HG02938 (cell line): ENCODE measurements at regions not wholly inside any gene's neighbourhood (a gene's known extent, or its start where the extent isn't known, plus 50 kb on each side); places are given as distances from the start of the nearest gene placed in this dataset.
"Not testable (repeated sequence)": the region's sequence is repeated elsewhere in the genome, so short reads cannot be mapped to it uniquely, and the experiment has no call there.

Experiments
- ATAC-seq: cut with Tn5 transposase; IDR thresholded peaks from one replicate; pipeline ENCODE4 v1.9.1; 2021; ENCODE audit warnings: mild to moderate bottlenecking, moderate library complexity; ENCODE audit not compliant: unreplicated experiment

DNA sequence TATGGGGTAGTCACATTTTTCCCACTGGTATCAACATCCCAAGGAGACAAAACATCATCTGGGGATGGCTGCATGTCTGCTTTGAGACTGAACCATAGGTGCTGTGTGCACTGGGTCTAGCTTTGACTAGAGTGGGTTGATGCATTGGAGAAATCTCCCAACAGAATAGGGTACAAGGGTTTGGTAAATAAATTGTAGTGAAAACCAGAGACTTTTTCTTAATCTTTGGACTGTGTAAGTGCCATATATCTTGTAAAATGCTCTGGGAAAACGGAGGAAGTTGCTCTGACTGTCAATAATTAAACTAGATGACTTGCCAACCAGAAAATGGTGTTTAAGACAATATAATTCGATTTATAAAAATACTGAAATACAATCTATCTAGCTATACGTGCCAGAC is 1064.0 kb upstream of the SLIT2 start:
- ATAC-seq = no peak

DNA sequence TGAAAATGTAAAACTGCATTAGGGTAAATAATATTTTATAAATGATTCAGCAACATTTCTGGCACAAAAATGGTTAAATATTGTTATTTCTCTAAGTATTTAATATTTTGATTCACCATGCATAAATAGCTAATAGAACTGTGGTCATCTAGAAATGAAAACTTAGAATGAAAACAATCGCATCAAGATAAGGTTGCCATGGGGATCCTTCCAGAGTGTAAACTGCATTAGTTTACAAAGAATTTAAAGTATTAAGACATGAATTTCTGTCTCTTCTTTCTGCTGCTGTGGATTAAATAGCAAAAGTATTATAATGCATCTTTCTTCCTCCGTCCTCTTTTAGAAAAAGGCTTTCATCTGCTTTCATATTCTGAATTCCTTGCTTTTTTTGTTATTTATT is 1064.6 kb upstream of the SLIT2 start:
- no peak for ATAC-seq

DNA sequence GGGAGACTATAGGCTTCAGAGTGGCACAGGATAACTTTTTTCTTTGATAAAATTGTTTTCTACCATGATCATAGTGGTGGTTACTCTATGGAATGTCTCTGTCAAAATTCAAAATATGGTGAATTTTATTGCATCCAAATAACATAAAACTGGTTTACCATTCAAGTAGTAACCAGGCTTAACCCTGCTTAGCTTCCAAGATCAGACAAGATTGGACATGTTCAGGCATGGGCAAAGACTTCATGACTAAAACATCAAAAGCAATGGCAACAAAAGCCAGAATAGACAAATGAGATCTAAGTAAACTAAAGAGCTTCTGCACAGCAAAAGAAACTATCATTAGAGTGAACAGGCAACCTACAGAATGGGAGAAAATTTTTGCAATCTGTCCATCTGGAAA is 1070.1 kb upstream of the SLIT2 start:
- ATAC-seq = not testable (repeated sequence)

DNA sequence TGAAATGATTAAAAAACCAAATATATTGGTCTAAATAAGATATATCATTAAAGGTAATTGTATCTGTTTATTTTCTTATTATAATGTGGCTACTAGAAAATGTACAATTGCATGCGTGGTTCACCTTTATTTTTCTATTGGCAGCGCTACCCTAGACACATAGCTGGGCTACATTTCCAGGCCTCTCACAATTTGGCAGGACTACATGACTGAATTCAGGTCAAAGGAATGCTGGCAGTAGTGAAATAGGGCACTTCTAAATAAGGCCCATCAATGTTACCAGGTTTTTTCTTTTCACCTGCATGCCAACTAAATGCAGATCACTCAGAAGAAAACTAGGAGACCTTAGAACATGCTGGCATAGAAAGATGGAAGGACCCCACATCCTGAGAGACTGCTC is 1072.9 kb upstream of the SLIT2 start:
- no peak for ATAC-seq

DNA sequence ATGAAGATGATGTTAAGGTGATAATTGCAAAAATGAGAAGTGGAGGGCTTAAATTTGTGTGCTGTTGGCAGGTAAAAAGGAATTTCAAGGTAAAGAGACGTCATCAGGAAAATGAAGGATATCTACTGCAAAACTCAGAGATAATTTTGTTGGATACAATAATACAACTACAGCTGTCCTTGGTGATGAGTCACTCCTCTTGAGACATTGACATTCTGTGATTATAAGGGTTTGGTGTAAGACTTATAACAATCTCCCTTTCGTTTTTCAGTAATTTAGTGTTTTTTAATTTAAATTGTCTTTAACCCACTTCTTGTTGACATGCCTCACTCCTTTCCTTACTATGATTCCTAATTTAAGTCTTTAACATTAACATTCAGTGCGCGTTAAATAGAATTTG is 1074.1 kb upstream of the SLIT2 start:
- no peak for ATAC-seq

DNA sequence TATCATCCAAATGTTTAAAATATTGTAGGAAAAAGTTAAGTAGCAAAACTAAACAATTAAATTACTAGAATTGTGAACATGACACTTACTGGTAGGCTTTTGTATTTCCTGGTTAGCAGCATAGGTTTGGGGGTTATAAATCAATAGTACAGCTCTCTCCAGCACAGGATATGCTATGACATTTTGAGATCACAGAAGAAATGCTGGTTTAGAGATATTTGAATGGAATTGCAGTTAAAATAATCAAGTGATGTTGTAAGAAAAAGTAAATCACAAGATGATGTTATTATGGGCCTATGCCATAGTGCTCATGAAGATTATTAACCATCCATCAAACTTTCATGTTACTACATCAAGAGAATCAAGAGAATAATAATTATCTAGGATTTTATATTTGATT is 1079.9 kb upstream of the SLIT2 start:
- no peak for ATAC-seq

DNA sequence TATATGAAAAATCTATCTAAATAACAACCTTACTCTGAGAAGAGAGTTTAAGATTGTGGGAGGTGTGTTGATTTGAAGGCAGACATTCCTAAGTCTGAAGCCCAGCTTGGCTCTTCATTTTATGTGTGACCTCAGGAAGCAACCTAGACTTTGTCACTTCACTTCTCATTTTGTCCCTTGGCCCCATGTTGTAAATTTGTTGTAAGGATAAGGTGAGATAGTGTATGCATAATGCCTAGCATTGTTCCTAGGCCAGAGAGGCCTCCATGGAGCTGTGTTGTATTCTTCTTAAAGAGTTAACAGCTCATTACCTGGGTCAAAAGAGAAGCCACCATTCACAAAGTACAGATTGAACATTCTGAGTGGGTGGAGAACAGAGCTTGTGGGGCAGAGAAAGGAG is 1084.4 kb upstream of the SLIT2 start:
- ATAC-seq = no peak

DNA sequence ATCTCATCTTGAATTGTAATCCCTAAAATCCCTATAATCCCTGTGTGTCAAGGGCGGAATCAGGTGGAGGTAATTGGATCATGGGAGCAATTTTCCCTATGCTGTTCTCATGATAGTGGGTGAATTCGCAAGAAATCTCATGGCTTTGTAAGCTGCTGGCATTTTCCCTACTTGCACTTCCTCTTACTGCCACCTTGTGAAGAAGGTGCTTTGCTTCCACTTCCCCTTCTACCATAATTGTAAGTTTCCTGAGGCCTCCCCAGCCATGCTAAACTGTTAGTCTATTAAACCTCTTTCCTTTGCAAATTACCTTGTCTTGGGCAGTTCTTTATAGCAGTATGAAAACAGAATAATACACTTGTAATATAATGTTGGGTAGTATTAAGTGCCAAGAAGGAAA is 1087.4 kb upstream of the SLIT2 start:
- ATAC-seq = no peak

DNA sequence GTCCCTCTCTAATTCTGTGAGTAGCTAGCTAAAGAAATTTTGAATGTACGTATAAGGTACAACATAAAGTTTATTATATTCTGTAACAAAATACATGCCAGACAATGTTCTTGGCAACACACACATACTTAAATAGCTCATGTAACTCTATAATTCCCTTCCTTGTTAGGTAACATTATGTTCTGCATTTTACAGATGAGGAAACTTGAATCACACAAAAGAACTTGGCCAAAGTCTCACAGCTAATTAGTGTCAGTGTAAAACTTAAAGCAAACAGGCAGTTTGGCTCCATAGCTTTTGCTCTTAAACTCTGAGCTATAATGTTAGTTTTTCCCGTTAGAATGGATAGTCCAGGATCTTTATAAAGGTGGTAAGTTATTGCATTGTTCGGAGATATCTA is 1091.8 kb upstream of the SLIT2 start:
- no peak for ATAC-seq

DNA sequence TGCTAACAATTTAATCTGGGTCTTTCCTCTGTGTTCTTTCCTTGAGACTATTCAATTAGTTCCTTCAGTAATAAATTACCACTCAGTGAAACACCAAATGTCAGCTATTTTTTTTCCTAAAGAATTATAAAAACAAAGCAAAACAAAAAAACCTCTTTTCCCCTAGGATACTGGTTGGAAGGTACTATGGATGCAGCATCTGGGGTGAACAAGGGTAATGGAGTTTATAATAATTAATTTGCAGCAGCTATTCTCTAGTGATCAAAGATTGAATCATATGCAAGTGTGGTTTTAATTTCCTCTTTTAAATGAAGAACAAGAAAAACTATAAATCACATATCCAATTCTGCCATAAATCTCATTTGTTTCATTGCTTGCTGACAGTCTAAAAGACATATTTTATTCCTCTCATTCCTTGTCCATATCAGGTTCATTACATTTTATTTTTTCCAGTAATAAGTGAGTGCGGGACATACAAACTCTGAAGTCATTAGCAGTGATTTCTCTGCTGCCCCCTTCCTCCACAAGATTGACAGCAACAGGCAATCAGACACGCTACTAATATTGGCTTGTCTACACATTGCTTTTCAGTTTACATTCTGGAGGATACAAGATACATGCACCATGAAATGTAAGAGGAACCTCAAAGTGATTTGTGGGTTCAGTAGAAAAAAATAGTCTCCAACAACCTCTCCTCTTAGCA is 1093.4 kb upstream of the SLIT2 start:
- ATAC-seq = no peak

DNA sequence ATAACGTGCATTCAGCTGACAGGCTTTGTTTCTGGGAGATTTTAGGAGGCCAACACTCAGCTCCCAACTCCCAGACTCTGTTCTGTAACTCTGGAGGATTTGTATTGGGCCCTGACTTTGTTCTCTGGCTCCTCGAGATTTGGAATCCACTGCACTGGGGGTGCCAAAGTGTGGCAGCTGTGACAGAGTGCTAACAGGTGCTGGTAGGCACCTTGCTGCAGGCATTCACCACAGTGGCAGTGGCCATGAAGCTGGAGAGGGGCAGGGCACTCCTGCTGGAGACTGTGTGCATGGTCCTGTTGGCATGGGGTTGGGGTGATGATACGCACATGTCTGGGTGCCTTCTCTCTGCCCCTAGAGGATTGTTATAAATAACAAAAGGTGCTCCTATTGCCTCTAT is 1094.9 kb upstream of the SLIT2 start:
- ATAC-seq = no peak

DNA sequence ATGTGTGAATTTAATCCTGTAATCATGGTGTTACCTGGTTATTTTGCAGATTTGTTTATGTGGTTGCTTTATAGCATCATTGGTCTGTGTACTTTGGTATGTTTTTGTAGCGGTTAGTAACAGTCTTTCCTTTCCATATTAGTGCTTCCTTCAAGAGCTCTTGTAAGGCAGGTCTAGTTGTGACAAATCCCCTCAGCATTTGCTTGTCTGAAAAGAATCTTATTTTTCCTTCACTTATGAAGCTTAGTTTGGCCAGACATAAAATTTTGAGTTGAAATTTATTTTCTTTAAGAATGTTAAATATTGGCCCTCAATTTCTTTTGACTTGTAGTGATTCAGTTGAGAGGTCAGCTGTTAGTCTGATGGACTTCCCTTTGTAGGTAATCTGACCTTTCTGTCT is 1096.1 kb upstream of the SLIT2 start:
- ATAC-seq = no peak

DNA sequence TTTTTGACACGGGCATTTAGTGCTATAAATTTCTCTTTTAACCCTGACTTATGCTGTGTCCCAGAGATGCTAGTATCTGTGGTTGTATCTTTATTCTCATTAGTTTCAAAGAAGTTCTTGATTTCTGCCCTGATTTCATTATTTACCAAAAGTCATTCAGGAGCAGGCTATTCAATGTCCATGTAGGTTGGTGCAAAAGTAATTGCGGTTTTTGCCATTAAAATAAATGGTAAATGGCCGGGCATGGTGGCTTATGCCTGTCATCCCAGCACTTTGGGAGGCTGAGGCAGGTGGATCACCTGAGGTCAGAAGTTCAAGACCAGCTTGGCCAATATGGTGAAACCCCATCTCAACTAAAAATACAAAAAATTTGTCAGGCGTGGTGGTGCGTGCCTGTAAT is 1097.4 kb upstream of the SLIT2 start:
- not testable (repeated sequence) for ATAC-seq

DNA sequence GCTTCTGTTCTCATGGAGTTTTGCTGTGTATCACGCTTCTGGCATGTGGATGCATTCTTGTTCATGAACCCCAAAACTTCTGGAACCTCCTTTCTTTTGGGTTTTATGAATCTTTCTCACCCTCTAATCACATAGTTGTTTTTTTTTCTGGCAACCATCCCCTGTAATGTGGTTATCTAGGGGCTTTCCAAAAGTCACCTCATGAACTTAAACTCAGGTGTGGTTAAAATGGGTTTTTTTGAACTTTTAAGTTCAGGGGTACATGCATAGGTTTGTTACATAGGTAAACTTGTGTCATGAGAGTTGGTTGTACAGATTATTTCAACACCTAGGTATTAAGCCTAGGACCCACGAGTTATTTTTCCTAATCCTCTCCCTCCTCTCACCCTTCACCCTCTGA is 1099.4 kb upstream of the SLIT2 start:
- no peak for ATAC-seq

DNA sequence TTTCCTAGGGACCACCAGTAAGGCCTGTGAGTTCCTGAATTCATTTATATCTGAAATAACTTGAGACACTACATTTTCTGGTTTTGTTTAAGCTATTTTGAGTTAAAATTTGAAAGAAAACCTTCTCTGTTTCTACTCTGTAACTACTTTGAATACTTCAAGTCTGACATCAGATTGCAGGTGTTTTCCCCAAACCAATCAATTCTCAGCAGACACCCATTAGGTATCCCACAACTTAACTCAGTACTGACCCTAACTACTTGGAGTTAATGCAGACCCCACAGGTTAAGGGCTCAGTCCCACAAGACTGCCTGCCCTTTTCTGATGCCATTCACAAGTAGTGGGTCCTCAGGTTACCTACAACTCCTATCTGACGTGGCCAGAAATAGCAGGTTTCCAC is 1100.0 kb upstream of the SLIT2 start:
- no peak for ATAC-seq

DNA sequence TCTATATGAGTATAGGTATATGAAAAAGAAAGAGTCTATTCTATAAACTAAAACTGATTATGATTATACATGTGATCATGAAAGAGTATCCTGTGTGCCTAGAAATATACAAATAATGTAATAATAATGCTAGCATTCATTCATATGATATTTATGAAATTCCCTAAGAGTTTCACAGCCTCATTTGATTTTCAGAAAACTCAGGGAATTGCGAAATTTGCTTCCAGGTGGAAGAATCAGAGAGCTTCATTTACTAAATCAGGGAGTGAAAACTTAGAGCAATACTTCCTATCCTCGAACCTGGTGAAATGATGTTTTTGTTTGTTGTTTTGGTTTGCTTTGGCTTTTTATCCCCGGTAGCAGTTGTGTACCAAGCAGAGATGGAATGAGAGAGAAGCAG is 1105.7 kb upstream of the SLIT2 start:
- ATAC-seq = no peak

DNA sequence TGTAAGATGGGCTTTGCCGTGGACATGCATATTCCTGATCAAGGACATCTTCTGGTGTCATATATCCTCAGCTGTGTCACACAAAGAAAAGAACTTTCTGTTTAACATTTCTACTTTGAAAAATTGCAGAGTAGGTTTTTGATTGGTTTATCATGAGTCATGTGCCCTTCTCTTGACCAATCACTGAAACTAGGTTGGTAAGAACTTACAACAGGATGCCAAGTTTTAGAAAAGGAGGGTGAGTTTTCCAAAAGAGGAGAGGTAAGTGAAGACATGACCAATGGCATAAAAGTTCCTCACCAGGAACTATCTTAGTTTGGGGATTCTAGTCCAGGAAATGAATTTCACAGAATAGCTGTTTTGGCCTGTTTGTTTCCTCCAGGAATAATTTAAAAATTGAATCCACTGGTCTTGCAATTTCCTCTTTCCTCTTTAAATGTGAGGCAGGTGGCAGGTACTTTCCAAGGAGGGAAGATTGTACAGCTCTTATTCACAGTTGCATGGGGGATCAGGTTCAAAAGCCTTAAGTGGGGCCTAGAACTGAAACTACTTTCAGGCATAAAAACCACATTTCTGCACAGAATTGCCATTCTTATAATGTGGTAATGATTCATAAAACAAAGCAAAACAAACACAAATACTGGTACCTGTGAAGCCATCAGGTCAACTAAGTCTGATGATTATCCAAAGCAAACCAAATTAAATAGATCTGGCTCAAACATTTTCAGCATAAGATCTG is 1114.5 kb upstream of the LCORL start:
- ATAC-seq = no peak

DNA sequence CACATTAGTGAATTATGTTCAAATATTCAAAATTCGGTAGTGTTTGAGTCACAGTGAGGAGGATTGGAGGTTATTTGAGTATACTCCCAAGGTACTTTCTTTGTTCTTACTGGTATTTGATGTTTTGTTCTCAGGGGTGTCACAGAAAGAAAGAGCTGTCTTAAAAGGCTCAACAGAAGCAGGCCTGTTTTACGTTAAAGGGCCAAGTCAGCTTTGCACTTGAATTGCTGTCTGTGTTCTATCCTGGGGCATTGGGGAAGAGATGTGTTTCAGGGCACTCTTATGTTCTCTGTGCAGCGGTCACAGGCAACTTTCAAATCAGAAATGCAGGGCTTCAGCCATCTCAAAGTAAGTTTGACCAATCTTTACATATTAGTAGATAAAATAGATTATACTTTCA is 1113.1 kb upstream of the LCORL start:
- no peak for ATAC-seq

DNA sequence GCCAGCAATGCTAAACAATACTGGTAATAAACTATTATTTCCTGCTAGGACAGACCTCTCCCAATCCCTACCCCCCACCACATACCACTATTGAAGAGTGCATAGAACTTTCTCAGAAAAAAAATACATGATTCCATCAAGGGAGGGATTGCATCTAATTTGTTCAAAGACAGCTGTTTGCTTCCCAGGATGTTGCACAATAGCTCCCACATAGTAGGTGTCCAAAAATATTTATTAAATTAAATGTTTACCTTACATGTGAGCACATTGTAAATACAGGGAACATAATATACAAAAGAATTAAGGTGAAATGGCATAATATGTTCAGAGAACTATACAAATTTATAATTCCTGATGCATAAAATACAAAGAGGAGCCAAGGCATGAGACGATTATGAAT is 1111.8 kb upstream of the LCORL start:
- no peak for ATAC-seq

DNA sequence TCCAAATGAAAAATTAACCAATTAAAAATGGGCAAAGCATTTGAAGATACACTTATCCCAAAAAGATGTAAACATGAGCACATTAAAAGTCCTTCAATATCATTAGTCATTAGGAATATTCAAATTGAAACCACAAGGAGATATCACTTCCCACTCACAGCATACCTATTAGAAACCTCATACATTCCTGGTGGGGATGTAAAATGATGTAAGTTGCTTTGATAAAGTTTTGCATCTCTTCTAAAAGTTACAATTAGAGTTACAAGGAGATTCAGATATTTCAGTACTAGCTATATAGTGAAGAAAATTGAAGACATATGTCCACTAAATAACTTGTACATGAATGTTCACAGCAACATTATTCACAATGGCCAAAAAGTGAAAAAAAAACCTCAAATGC is 1109.3 kb upstream of the LCORL start:
- no peak for ATAC-seq

DNA sequence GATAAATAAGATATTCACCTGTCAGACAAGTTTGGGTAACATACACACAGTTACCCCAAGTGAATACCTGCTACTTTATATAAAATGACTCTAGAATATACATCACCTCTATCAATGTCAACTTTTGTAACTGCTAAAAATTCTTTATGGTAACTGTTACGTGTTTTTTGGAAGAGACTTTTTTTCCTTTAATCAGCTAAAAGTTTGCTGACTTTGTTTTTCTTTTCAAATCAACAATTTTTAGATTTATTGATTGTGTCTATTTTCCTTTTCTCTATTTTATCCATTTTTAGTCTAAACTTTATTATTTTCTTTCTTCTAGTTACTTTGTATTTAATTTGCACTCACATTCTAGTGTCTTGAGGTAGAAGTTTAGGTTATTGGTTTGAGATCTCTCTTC is 1106.6 kb upstream of the LCORL start:
- ATAC-seq = no peak

DNA sequence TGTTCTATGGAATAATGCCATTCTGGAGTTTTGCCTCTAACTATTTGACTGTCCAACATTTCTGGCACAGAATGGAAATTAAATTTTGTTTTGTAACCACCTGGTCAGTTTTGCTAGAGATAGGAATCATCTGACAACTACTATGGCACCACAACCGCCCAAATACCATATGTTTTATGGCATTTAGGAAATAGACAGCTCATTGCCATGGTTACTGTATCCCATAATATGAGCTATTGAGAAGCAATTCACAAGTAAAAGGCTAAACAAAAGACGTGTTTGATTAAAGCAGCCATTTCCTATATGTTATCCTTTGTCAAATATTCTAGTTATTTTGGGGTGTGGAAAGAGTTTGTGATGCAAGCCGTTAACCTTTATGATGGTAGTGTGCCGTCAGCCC is 1105.3 kb upstream of the LCORL start:
- no peak for ATAC-seq

DNA sequence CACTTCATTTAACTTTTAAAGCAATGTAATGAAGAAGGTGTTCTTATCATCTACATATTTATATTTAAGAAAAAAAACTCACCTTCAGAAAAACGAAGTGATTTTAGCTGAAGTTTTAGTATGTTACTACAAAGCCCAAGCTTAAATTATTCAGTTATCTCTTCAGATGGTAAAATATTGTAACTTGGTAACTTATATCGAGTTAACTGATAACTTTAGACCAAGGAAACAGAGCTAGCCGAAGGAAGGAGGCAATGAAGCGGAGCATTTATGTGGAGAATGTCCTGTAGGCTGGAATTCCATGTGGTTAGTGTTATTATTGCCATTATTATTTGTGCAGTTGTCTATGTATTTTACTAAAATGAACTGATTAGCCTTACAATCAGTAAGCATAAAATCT is 1102.1 kb upstream of the LCORL start:
- ATAC-seq = no peak
